ENCODE measurements at regions not wholly inside any gene's neighbourhood (a gene's known extent, or its start where the extent isn't known, plus 50 kb on each side); places are given as distances from the start of the nearest gene placed in this dataset.

DNA sequence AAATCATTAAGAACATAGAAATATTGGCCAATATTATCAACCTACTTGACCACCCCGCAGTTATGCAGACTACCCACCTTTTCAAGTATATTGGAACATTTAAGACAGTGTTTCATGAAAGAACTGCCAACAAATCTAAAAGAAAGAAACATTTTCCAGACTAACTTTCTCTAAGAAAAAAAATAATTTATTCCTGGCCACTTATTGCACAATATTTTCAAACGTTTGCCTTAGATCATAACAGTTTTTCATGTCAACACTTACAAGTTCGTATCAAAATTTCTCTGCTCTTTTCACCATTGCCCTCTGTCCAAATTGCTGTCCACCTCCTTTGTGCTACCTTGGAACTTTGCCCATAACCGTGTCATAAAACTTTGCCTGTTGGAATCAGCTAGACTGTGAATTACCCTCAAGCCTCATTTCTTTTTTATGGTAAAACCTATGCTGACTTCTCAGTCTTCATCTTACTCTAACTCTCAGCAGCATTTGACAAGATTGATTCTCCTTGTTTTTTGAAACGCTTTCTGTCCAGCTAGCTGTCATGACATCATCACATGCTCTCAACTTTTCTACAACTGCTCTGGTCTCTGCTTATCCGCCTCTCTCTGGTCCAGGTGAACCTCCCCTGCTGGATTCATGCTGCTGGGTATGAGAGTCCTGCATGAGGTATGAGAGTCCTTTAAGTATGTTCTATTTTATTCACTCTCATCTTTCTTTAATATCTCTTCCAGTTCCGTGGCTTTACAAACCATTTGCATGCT, 92.8 kb upstream of the CHRM3 start:
- Histone ChIP-seq H3K4me3 (ENCODE audit: low read length, poor library complexity, severe bottlenecking) (no peak overlapping the region), H3K9ac (ENCODE audit: low read depth, low read length, poor library complexity, severe bottlenecking) (no peak overlapping the region)

DNA sequence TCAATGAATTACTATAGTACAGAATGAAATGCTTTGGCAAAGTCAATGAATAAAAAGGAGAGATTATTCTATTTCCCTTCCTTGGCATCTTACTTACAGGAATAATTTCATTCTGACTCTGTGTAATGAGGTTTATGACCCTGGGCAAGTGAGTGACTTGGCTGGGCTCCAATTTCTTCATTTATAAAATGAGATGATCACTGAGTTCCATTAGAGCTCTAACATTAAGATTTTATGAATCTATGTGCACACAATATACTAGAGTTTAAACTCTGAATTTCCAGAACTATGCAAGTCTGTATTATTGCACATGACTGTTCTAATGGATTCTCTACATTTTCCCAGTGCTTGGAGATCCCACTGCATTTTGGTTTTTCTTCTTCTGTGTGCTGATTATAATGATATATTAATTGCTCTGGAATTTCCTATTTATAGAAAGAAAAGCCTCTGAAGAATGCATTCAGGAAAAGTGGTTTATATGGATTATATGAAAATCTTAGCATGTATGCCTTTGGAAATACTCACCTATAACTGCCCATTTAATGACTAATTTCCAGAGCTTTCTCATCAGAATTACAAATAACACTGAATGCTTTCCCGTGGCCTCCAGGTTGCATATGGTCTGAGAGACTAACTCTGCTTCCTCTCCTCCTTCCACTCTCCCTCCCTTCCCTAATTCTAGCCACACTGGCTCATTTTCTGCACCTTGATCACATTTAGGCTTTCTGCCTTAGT, 97.4 kb upstream of the CHRM3 start:
- Histone ChIP-seq H3K9me3 (ENCODE audit: insufficient read depth, low read depth, low read length) (no peaks in the 10 kb centered on the region), H3K9ac (ENCODE audit: low read depth, low read length, poor library complexity, severe bottlenecking) (no peak overlapping the region), H3K27me3 (ENCODE audit: insufficient read depth, low read length, poor library complexity, severe bottlenecking) (no peaks in the 10 kb centered on the region), H2AFZ (ENCODE audit: low read length) (no peak overlapping the region), H3F3A (ENCODE audit: low read depth) (no peaks in the 10 kb centered on the region), H3K4me1 (ENCODE audit: insufficient read depth, low read length, poor library complexity, severe bottlenecking) (no peaks in the 10 kb centered on the region), H4K20me1 (ENCODE audit: insufficient read depth, low read length, poor library complexity, severe bottlenecking) (no peaks in the 10 kb centered on the region), H3K4me2 (ENCODE audit: low read depth, low read length, poor library complexity, severe bottlenecking) (no peak overlapping the region), H3K79me2 (ENCODE audit: insufficient read depth, low read length) (no peaks in the 10 kb centered on the region), H3K36me3 (ENCODE audit: insufficient read depth, low read length) (no peaks in the 10 kb centered on the region), H3K4me3 (ENCODE audit: low read length, poor library complexity, severe bottlenecking) (no peak overlapping the region), H3K9me2 (replicated peaks; ENCODE audit: low read depth, low read length) (no peaks in the 10 kb centered on the region)
- TF ChIP-seq, protein P1, sequence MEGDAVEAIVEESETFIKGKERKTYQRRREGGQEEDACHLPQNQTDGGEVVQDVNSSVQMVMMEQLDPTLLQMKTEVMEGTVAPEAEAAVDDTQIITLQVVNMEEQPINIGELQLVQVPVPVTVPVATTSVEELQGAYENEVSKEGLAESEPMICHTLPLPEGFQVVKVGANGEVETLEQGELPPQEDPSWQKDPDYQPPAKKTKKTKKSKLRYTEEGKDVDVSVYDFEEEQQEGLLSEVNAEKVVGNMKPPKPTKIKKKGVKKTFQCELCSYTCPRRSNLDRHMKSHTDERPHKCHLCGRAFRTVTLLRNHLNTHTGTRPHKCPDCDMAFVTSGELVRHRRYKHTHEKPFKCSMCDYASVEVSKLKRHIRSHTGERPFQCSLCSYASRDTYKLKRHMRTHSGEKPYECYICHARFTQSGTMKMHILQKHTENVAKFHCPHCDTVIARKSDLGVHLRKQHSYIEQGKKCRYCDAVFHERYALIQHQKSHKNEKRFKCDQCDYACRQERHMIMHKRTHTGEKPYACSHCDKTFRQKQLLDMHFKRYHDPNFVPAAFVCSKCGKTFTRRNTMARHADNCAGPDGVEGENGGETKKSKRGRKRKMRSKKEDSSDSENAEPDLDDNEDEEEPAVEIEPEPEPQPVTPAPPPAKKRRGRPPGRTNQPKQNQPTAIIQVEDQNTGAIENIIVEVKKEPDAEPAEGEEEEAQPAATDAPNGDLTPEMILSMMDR (conservative IDR thresholded peaks at IDR 0.05; ENCODE audit: low read length), result no peak
- TF ChIP-seq EZH2phosphoT487 (IDR thresholded peaks at IDR 0.05; ENCODE audit: borderline replicate concordance), result no peak

More for the DNA sequence above, 92.8 kb upstream of the CHRM3 start:
- Histone ChIP-seq H3K4me2 (ENCODE audit: low read depth, low read length, poor library complexity, severe bottlenecking) (no peak overlapping the region), H3F3A (ENCODE audit: low read depth) (no peaks in the 10 kb centered on the region), H3K4me1 (ENCODE audit: insufficient read depth, low read length, poor library complexity, severe bottlenecking) (no peaks in the 10 kb centered on the region), H3K9me3 (ENCODE audit: insufficient read depth, low read depth, low read length) (no peaks in the 10 kb centered on the region), H3K36me3 (ENCODE audit: insufficient read depth, low read length) (no peaks in the 10 kb centered on the region), H3K27me3 (ENCODE audit: insufficient read depth, low read length, poor library complexity, severe bottlenecking) (no peaks in the 10 kb centered on the region), H3K79me2 (ENCODE audit: insufficient read depth, low read length) (no peaks in the 10 kb centered on the region), H4K20me1 (ENCODE audit: insufficient read depth, low read length, poor library complexity, severe bottlenecking) (no peaks in the 10 kb centered on the region), H2AFZ (ENCODE audit: low read length) (no peak overlapping the region), H3K9me2 (replicated peaks; ENCODE audit: low read depth, low read length) (no peaks in the 10 kb centered on the region)
- TF ChIP-seq, protein P1 (conservative IDR thresholded peaks at IDR 0.05; ENCODE audit: low read length), result no peak
- TF ChIP-seq EZH2phosphoT487 (IDR thresholded peaks at IDR 0.05; ENCODE audit: borderline replicate concordance), result no peak

DNA sequence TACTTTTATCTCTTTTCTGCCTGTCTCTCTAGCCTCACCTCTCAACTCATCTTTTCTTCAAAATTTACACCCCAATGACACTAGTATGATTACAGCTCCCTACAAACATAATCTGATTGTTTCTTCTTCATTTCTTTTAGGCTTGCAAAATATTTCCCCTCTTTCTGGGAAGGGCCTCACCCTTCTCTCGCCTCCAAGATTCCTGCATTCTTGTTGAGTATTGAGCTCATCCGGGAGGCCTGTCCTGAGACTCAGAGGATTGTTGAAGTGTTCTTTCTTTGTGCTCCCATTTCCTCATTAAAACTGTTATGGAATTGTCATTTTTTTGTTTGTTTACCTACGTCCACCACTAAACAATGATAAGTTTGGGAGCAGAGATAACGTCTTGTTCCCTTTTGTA, 99.1 kb upstream of the CHRM3 start:
- H2AFZ ChIP-seq (ENCODE audit: low read length), result no peak overlapping the region
- H3K27me3 ChIP-seq (ENCODE audit: insufficient read depth, low read length, poor library complexity, severe bottlenecking), result no peaks in the 10 kb centered on the region
- no peaks in the 10 kb centered on the region for H3K36me3 ChIP-seq (ENCODE audit: insufficient read depth, low read length)
- H3K9me2 ChIP-seq (replicated peaks; ENCODE audit: low read depth, low read length), result no peaks in the 10 kb centered on the region
- no peaks in the 10 kb centered on the region for H3K9me3 ChIP-seq (ENCODE audit: insufficient read depth, low read depth, low read length)
- H3K4me2 ChIP-seq (ENCODE audit: low read depth, low read length, poor library complexity, severe bottlenecking), result no peak overlapping the region
- no peak overlapping the region for H3K9ac ChIP-seq (ENCODE audit: low read depth, low read length, poor library complexity, severe bottlenecking)
- no peaks in the 10 kb centered on the region for H4K20me1 ChIP-seq (ENCODE audit: insufficient read depth, low read length, poor library complexity, severe bottlenecking)
- H3K79me2 ChIP-seq (ENCODE audit: insufficient read depth, low read length), result no peaks in the 10 kb centered on the region
- H3K4me3 ChIP-seq (ENCODE audit: low read length, poor library complexity, severe bottlenecking), result no peak overlapping the region
- TF ChIP-seq, protein P1 (conservative IDR thresholded peaks at IDR 0.05; ENCODE audit: low read length), result no peak
- no peak for TF ChIP-seq EZH2phosphoT487 (IDR thresholded peaks at IDR 0.05; ENCODE audit: borderline replicate concordance)
- H3F3A ChIP-seq (ENCODE audit: low read depth), result no peaks in the 10 kb centered on the region
- no peaks in the 10 kb centered on the region for H3K4me1 ChIP-seq (ENCODE audit: insufficient read depth, low read length, poor library complexity, severe bottlenecking)
